GM12878 (cell line): ENCODE measurements at regions not wholly inside any gene's neighbourhood (a gene's known extent, or its start where the extent isn't known, plus 50 kb on each side); places are given as distances from the start of the nearest gene placed in this dataset.
A peak's percentile ranks its signal among the peaks of the same experiment; 100 is the strongest.
"Not testable (repeated sequence)": the region's sequence is repeated elsewhere in the genome, so short reads cannot be mapped to it uniquely, and the experiment has no call there.

ENCODE experiments used
- ATAC-seq: fragments of 200-7000 bp; cut with Tn5 transposase; 3 replicates; pipeline ENCODE4 v1.9.1; 2020; ENCODE audit warnings: mild to moderate bottlenecking, moderate library complexity
- BruUV-seq: library from RNA; stranded (reverse); fragments of 400-500 nt; replicated peaks from 2 replicates; lab custom pipeline; 2021; lab: Mats Ljungman, UMichigan
- CTCF ChIA-PET: fragments of 300-600 bp; sonication (Branson Sonifier 250); formaldehyde crosslinking; extraction: SDS; loops from one replicate; lab custom pipeline; 2021; ENCODE audit warnings: inconsistent platforms; lab: Yijun Ruan, JAX
- POLR2A ChIA-PET: fragments of 350-600 bp; formaldehyde crosslinking; extraction: SDS; loops from one replicate; lab custom pipeline; 2021; ENCODE audit warnings: inconsistent platforms; lab: Charles Lee
- RAD21 ChIA-PET: fragments of 300-600 bp; sonication (Branson Sonifier 250); formaldehyde crosslinking; loops from one replicate; lab custom pipeline; 2023; ENCODE audit warnings: antibody characterized with exemption; ENCODE audit not compliant: unreplicated experiment; lab: Charles Lee
- SMC1A ChIA-PET: fragments of 300-600 bp; sonication (Branson Sonifier 250); formaldehyde crosslinking; loops from one replicate; lab custom pipeline; 2023; ENCODE audit not compliant: unreplicated experiment, uncharacterized antibody; lab: Charles Lee
- DNase-seq: peaks from one replicate; pipeline ENCODE4 v3.0.0-alpha.2; 2011; ENCODE audit warnings: low read depth, low spot score
- FAIRE-seq: peaks from 3 replicates; lab custom pipeline; 2011; peaks lifted over from hg19 to GRCh38; lab: Jason Lieb, UNC
- H2AFZ ChIP-seq: 2 replicates; pipeline ENCODE4 v1.6.0; 2011; ENCODE audit warnings: low read depth, low read length, control low read depth; ENCODE audit not compliant: control insufficient read depth
- H3K27ac ChIP-seq: 2 replicates; pipeline ENCODE4 v1.5.1; 2011; ENCODE audit warnings: control low read depth; ENCODE audit not compliant: control insufficient read depth, insufficient read depth
- H3K27me3 ChIP-seq, 2 experiments: replicated peaks in 1 of 2; 2 replicates each; pipeline versions ENCODE4 v1.6.0 to v1.6.1; 2011; ENCODE audit warnings: low read length in 1 of 2; ENCODE audit not compliant: control insufficient read depth in 2 of 2, insufficient read depth in 2 of 2
- H3K36me3 ChIP-seq, 2 experiments: 2 replicates each; pipeline ENCODE4 v1.5.1; 2011; ENCODE audit warnings: low read length in 1 of 2; ENCODE audit not compliant: control insufficient read depth in 2 of 2, insufficient read depth in 2 of 2
- H3K4me1 ChIP-seq: 2 replicates; pipeline ENCODE4 v1.6.1; 2011; ENCODE audit warnings: mild to moderate bottlenecking, low read length, moderate library complexity, mixed read lengths; ENCODE audit not compliant: control insufficient read depth, insufficient read depth
- H3K4me2 ChIP-seq: 2 replicates; pipeline ENCODE4 v1.6.0; 2011; ENCODE audit warnings: control low read depth; ENCODE audit not compliant: control insufficient read depth, insufficient read depth
- H3K4me3 ChIP-seq: fragments of 200-600 bp; sonication (generic); 2 replicates; pipeline ENCODE4 v1.5.1; 2016
- H3K79me2 ChIP-seq: 2 replicates; pipeline ENCODE4 v1.6.0; 2011; ENCODE audit warnings: low read length; ENCODE audit not compliant: control insufficient read depth, insufficient read depth
- H3K9ac ChIP-seq: 2 replicates; pipeline ENCODE4 v1.8.0; 2011; ENCODE audit warnings: low read length, control low read depth, mixed read lengths; ENCODE audit not compliant: control insufficient read depth, insufficient read depth
- H3K9me3 ChIP-seq: replicated peaks from 3 replicates; pipeline ENCODE4 v1.5.1; 2011; ENCODE audit warnings: mild to moderate bottlenecking, low read length; ENCODE audit not compliant: control insufficient read depth, insufficient read depth
- H4K20me1 ChIP-seq: 2 replicates; pipeline ENCODE4 v1.6.0; 2011; ENCODE audit not compliant: control insufficient read depth, insufficient read depth
- NFYB ChIP-seq: IDR thresholded peaks from 2 replicates; pipeline ENCODE4 v1.6.1; 2011; ENCODE audit warnings: low read depth, mild to moderate bottlenecking, low read length, improper control_type of control experiment, moderate library complexity; ENCODE audit not compliant: insufficient read depth
- RAD51 ChIP-seq: fragments of 450-650 bp; IDR thresholded peaks from 2 replicates; pipeline ENCODE4 v1.6.1; 2016; ENCODE audit warnings: moderate library complexity, mild to moderate bottlenecking, inconsistent platforms
- SIX5 ChIP-seq: IDR thresholded peaks from 2 replicates; pipeline ENCODE4 v1.6.1; 2011; ENCODE audit warnings: mild to moderate bottlenecking, low read depth, low read length, moderate library complexity; ENCODE audit not compliant: severe bottlenecking
- TCF7 ChIP-seq: IDR thresholded peaks from 2 replicates; pipeline ENCODE4 v1.6.1; 2014; ENCODE audit warnings: antibody characterized with exemption, borderline replicate concordance
- USF2 ChIP-seq: IDR thresholded peaks from 2 replicates; pipeline ENCODE4 v1.6.1; 2011; ENCODE audit warnings: low read depth, low read length, improper control_type of control experiment, borderline replicate concordance
- whole genome bisulfite sequencing: methylation state at CpG from one replicate; pipeline ENCODE4 v1.1.6; 2016; ENCODE audit warnings: low lambda C conversion rate; ENCODE audit not compliant: insufficient replicate concordance, insufficient coverage; ENCODE audit errors: missing lambda C conversion rate; 5-methylcytosine and 5-hydroxymethylcytosine counted together
- in situ Hi-C: fragments of 300-500 bp; cut with MboI; formaldehyde crosslinking; loops from 9 replicates; pipeline ENCODE4 v1.14.3; 2018; ENCODE audit warnings: mixed read lengths
- intact Hi-C: fragments of 100-400 bp; cut with micrococcal nuclease; formaldehyde crosslinking; loops from one replicate; pipeline ENCODE4 v1.14.2; 2022; ENCODE audit not compliant: unreplicated experiment

- TF ChIP-seq TCF7, result no peak
- TF ChIP-seq USF2, result peak; percentile 61
- TF ChIP-seq SIX5, result peak; percentile 69
- TF ChIP-seq NFYB, result peak; percentile 96
- TF ChIP-seq RAD51, result peak; percentile 87
Measured at GRCh38 chr12:131242741-131243496, 289.2 kb downstream of the ADGRD1 start (continued).

GRCh38 chr12:131244157-131244688 lies 290.5 kb downstream of the ADGRD1 start:
- H3K4me2 ChIP-seq, H3K4me1 ChIP-seq, H3K27ac ChIP-seq, RAD21 ChIA-PET, H3K27me3 ChIP-seq, DNase-seq, H3K4me3 ChIP-seq, CTCF ChIA-PET, H4K20me1 ChIP-seq, H3K9ac ChIP-seq, intact Hi-C loops, ATAC-seq, H3K9me3 ChIP-seq, in situ Hi-C loops, H3K36me3 ChIP-seq, FAIRE-seq, H3K79me2 ChIP-seq, SMC1A ChIA-PET, H2AFZ ChIP-seq, POLR2A ChIA-PET, BruUV-seq: not testable (repeated sequence)
- 73% methylated on average over 9 of the region's 15 CpGs for WGBS

GRCh38 chr12:131245161-131245560 lies 291.5 kb downstream of the ADGRD1 start:
- H3K9ac ChIP-seq, BruUV-seq, DNase-seq, RAD21 ChIA-PET, H3K27me3 ChIP-seq, H3K4me2 ChIP-seq, H3K4me1 ChIP-seq, ATAC-seq, H3K9me3 ChIP-seq, CTCF ChIA-PET, intact Hi-C loops, H3K27ac ChIP-seq, H2AFZ ChIP-seq, FAIRE-seq, in situ Hi-C loops, H3K79me2 ChIP-seq, SMC1A ChIA-PET, H4K20me1 ChIP-seq, H3K4me3 ChIP-seq, H3K36me3 ChIP-seq, POLR2A ChIA-PET: not testable (repeated sequence)
- 31% methylated on average over 6 of the region's 8 CpGs for WGBS
